ENCODE measurements at regions not wholly inside any gene's neighbourhood (a gene's known extent, or its start where the extent isn't known, plus 50 kb on each side); places are given as distances from the start of the nearest gene placed in this dataset.

GRCh38 chr6:34618430-34619182, 62.5 kb upstream of the SPDEF start:
- no peak for DNase-seq (ENCODE audit: low spot score in 2 of 2)
- no peak overlapping the region for H3K4me3 ChIP-seq
- intact Hi-C loops (cut with DNase I; ENCODE audit: low total_unique reads), result no loop called here

GRCh38 chr6:34617231-34617630, 61.1 kb upstream of the SPDEF start:
- no peaks in the 10 kb centered on the region for H3K27me3 ChIP-seq
- intact Hi-C loops (cut with DNase I; ENCODE audit: low total_unique reads), result no loop called here
- DNase-seq (ENCODE audit: low spot score in 2 of 2), result no peak
- H3K9me3 ChIP-seq, result no peaks in the 10 kb centered on the region
- no peaks in the 10 kb centered on the region for H3K4me1 ChIP-seq
- no peaks in the 10 kb centered on the region for H3K36me3 ChIP-seq
- TF ChIP-seq POLR2A (IDR thresholded peaks at IDR 0.05) (no peak), POLR2AphosphoS5 (IDR thresholded peaks at IDR 0.05) (no peak), CTCF (IDR thresholded peaks at IDR 0.05) (no peak)
- no peak overlapping the region for H3K4me3 ChIP-seq
- no peak overlapping the region for H3K27ac ChIP-seq

More at GRCh38 chr6:34618430-34619182, 62.5 kb upstream of the SPDEF start:
- no peaks in the 10 kb centered on the region for H3K4me1 ChIP-seq
- no peaks in the 10 kb centered on the region for H3K27me3 ChIP-seq
- H3K36me3 ChIP-seq, result no peaks in the 10 kb centered on the region
- TF ChIP-seq POLR2AphosphoS5 (IDR thresholded peaks at IDR 0.05) (no peak), CTCF (IDR thresholded peaks at IDR 0.05) (no peak), POLR2A (IDR thresholded peaks at IDR 0.05) (no peak)
- no peak overlapping the region for H3K27ac ChIP-seq
- H3K9me3 ChIP-seq, result no peaks in the 10 kb centered on the region

GRCh38 chr6:34616227-34616585, 60.1 kb upstream of the SPDEF start:
- H3K36me3 ChIP-seq, result no peaks in the 10 kb centered on the region

GRCh38 chr6:34615574-34616226, 59.6 kb upstream of the SPDEF start:
- no peak overlapping the region for H3K4me3 ChIP-seq
- intact Hi-C loops (cut with DNase I; ENCODE audit: low total_unique reads), result no loop called here
- H3K36me3 ChIP-seq, result no peaks in the 10 kb centered on the region
- H3K27me3 ChIP-seq, result no peaks in the 10 kb centered on the region
- no peak for DNase-seq (ENCODE audit: low spot score in 2 of 2)
- no peak for TF ChIP-seq CTCF (IDR thresholded peaks at IDR 0.05)
- TF ChIP-seq POLR2AphosphoS5 (IDR thresholded peaks at IDR 0.05), result no peak
- no peak for TF ChIP-seq POLR2A (IDR thresholded peaks at IDR 0.05)
- H3K4me1 ChIP-seq, result no peaks in the 10 kb centered on the region
- no peak overlapping the region for H3K27ac ChIP-seq
- no peaks in the 10 kb centered on the region for H3K9me3 ChIP-seq

More at GRCh38 chr6:34616227-34616585, 60.1 kb upstream of the SPDEF start:
- no peaks in the 10 kb centered on the region for H3K4me1 ChIP-seq
- no peak overlapping the region for H3K27ac ChIP-seq
- intact Hi-C loops (cut with DNase I; ENCODE audit: low total_unique reads), result no loop called here
- no peaks in the 10 kb centered on the region for H3K9me3 ChIP-seq
- TF ChIP-seq POLR2A (IDR thresholded peaks at IDR 0.05) (no peak), CTCF (IDR thresholded peaks at IDR 0.05) (no peak), POLR2AphosphoS5 (IDR thresholded peaks at IDR 0.05) (no peak)
- H3K27me3 ChIP-seq, result no peaks in the 10 kb centered on the region
- H3K4me3 ChIP-seq, result no peak overlapping the region
- DNase-seq (ENCODE audit: low spot score in 2 of 2), result no peak

GRCh38 chr6:34610819-34611477, 54.8 kb upstream of the SPDEF start:
- no peaks in the 10 kb centered on the region for H3K9me3 ChIP-seq
- no peak overlapping the region for H3K27ac ChIP-seq
- no peak overlapping the region for H3K4me3 ChIP-seq
- H3K4me1 ChIP-seq, result no peaks in the 10 kb centered on the region
- DNase-seq (ENCODE audit: low spot score in 2 of 2), result no peak
- TF ChIP-seq POLR2A (IDR thresholded peaks at IDR 0.05), result no peak
- no peak for TF ChIP-seq POLR2AphosphoS5 (IDR thresholded peaks at IDR 0.05)
- no peak for TF ChIP-seq CTCF (IDR thresholded peaks at IDR 0.05)
- H3K36me3 ChIP-seq, result no peaks in the 10 kb centered on the region
- intact Hi-C loops (cut with DNase I; ENCODE audit: low total_unique reads), result no loop called here
- H3K27me3 ChIP-seq, result no peaks in the 10 kb centered on the region

Measured in breast epithelium (tissue), 4 donors.